H1 (cell line): ENCODE measurements at regions not wholly inside any gene's neighbourhood (a gene's known extent, or its start where the extent isn't known, plus 50 kb on each side); places are given as distances from the start of the nearest gene placed in this dataset.

Experiments used
- CTCF ChIA-PET: fragments of 300-600 bp; sonication (Branson Sonifier 250); formaldehyde crosslinking; loops from one replicate; lab custom pipeline; 2021; ENCODE audit not compliant: partially characterized antibody; lab: Charles Lee
- POLR2A ChIA-PET: fragments of 300-600 bp; sonication (Branson Sonifier 250); formaldehyde crosslinking; loops from one replicate; lab custom pipeline; 2021; ENCODE audit warnings: inconsistent platforms; ENCODE audit not compliant: partially characterized antibody; lab: Charles Lee
- DNase-seq, 2 experiments: peaks; one replicate each; pipeline versions ENCODE4 v3.0.0 to v3.0.0-alpha.2; 2010 to 2022; ENCODE audit warnings: low spot score in 2 of 2, low read depth in 1 of 2, mixed read lengths in 1 of 2
- FAIRE-seq: peaks from 2 replicates; lab custom pipeline; 2011; peaks lifted over from hg19 to GRCh38; lab: Jason Lieb, UNC
- H2AFZ ChIP-seq: 2 replicates; pipeline ENCODE4 v1.8.1; 2012; ENCODE audit warnings: low read length, inconsistent platforms
- H2AK5ac ChIP-seq: 2 replicates; pipeline ENCODE4 v1.6.1; 2013; ENCODE audit warnings: low read depth, low read length
- H2BK120ac ChIP-seq: replicated peaks from 2 replicates; pipeline ENCODE3; 2013; ENCODE audit warnings: low read depth, low read length, inconsistent platforms
- H2BK12ac ChIP-seq: 2 replicates; pipeline ENCODE4 v1.6.1; 2013; ENCODE audit warnings: low read depth, low read length
- H2BK15ac ChIP-seq: 2 replicates; pipeline ENCODE4 v1.6.1; 2013; ENCODE audit warnings: low read length
- H2BK20ac ChIP-seq: 2 replicates; pipeline ENCODE4 v1.6.1; 2013; ENCODE audit warnings: low read length
- H2BK5ac ChIP-seq: 2 replicates; pipeline ENCODE4 v1.6.1; 2013; ENCODE audit warnings: low read depth, low read length
- H3K14ac ChIP-seq: 2 replicates; pipeline ENCODE4 v1.6.1; 2013; ENCODE audit warnings: inconsistent platforms; ENCODE audit not compliant: insufficient read length
- H3K18ac ChIP-seq: 2 replicates; pipeline ENCODE4 v1.6.1; 2013; ENCODE audit warnings: low read length; ENCODE audit errors: extremely low read depth
- H3K23ac ChIP-seq: 2 replicates; pipeline ENCODE4 v1.6.1; 2013; ENCODE audit warnings: inconsistent platforms; ENCODE audit not compliant: insufficient read length
- H3K23me2 ChIP-seq: 2 replicates; pipeline ENCODE4 v1.6.1; 2013; ENCODE audit warnings: low read depth, low read length
- H3K27ac ChIP-seq: 2 replicates; pipeline ENCODE4 v1.6.1; 2011; ENCODE audit warnings: low read depth, low read length, inconsistent platforms
- H3K27me3 ChIP-seq, 4 experiments: replicated peaks in 1 of 4; 1 replicate in 1 of 4; 2 replicates in 3 of 4; pipeline versions ENCODE4 v1.6.1 to v1.8.1; 2011 to 2013; ENCODE audit warnings: low read length in 3 of 4, mild to moderate bottlenecking in 3 of 4, inconsistent platforms in 2 of 4, mixed read lengths in 2 of 4, moderate library complexity in 1 of 4; ENCODE audit not compliant: control insufficient read depth in 3 of 4, insufficient read depth in 3 of 4; ENCODE audit errors: extremely low read depth in 1 of 4
- H3K36me3 ChIP-seq, 4 experiments: 2 replicates each; pipeline versions ENCODE4 v1.6.1 to v1.8.1; 2011 to 2013; ENCODE audit warnings: mild to moderate bottlenecking in 4 of 4, low read length in 3 of 4, moderate library complexity in 2 of 4, control low read depth in 1 of 4, inconsistent platforms in 1 of 4; ENCODE audit not compliant: insufficient read depth in 4 of 4, control insufficient read depth in 2 of 4
- H3K4ac ChIP-seq: replicated peaks from 2 replicates; pipeline ENCODE3; 2013; ENCODE audit warnings: low read length, low read depth, mixed read lengths, inconsistent platforms; ENCODE audit not compliant: insufficient read length
- H3K4me1 ChIP-seq, 4 experiments: replicated peaks in 1 of 4; 1 replicate in 1 of 4; 2 replicates in 3 of 4; pipeline versions ENCODE4 v1.6.1 to v1.8.1; 2011 to 2013; ENCODE audit warnings: low read length in 3 of 4, inconsistent platforms in 2 of 4, mixed read lengths in 1 of 4; ENCODE audit not compliant: insufficient read depth in 4 of 4, control insufficient read depth in 3 of 4
- H3K4me2 ChIP-seq, 2 experiments: 2 replicates each; pipeline versions ENCODE4 v1.6.1 to v1.8.1; 2011 to 2013; ENCODE audit warnings: low read depth in 2 of 2, low read length in 2 of 2, control low read depth in 1 of 2, inconsistent platforms in 1 of 2, mild to moderate bottlenecking in 1 of 2; ENCODE audit not compliant: insufficient read depth in 1 of 2
- H3K4me3 ChIP-seq, 4 experiments: fragments of 200-600, 300-600 bp in 1 of 4; sonication (generic), shearing (Covaris generic), sonication (Bioruptor Twin) in 1 of 4; 2 replicates each; pipeline versions ENCODE4 v1.5.1 to v1.8.1; 2011 to 2016; ENCODE audit warnings: low read length in 4 of 4, low read depth in 3 of 4, control low read depth in 2 of 4, inconsistent platforms in 2 of 4, mild to moderate bottlenecking in 2 of 4, mixed read lengths in 1 of 4, moderate library complexity in 1 of 4; ENCODE audit not compliant: insufficient read depth in 2 of 4; ENCODE audit errors: extremely low read depth in 1 of 4
- H3K56ac ChIP-seq: replicated peaks from 2 replicates; pipeline ENCODE3; 2013; ENCODE audit warnings: low read depth, mild to moderate bottlenecking, mixed read lengths, low read length, inconsistent platforms; ENCODE audit not compliant: insufficient read length
- H3K79me1 ChIP-seq: 2 replicates; pipeline ENCODE4 v1.6.1; 2013; ENCODE audit warnings: low read depth, low read length, control low read depth
- H3K79me2 ChIP-seq, 2 experiments: 2 replicates each; pipeline versions ENCODE4 v1.6.1 to v1.8.1; 2012 to 2013; ENCODE audit warnings: low read length in 2 of 2, mild to moderate bottlenecking in 2 of 2, inconsistent platforms in 1 of 2; ENCODE audit not compliant: insufficient read depth in 2 of 2, control insufficient read depth in 1 of 2
- H3K9ac ChIP-seq, 4 experiments: replicated peaks in 1 of 4; 1 replicate in 1 of 4; 2 replicates in 3 of 4; pipeline versions ENCODE4 v1.6.1 to v1.8.1; 2011 to 2013; ENCODE audit warnings: low read depth in 3 of 4, low read length in 3 of 4, control low read depth in 2 of 4, mild to moderate bottlenecking in 2 of 4, moderate library complexity in 2 of 4, inconsistent platforms in 1 of 4; ENCODE audit errors: extremely low read depth in 1 of 4
- H3K9me3 ChIP-seq, 2 experiments: 2 replicates each; pipeline versions ENCODE4 v1.6.1 to v1.8.1; 2012 to 2013; ENCODE audit warnings: mild to moderate bottlenecking in 2 of 2, moderate library complexity in 2 of 2, control low read depth in 1 of 2, inconsistent platforms in 1 of 2, low read depth in 1 of 2, low read length in 1 of 2, mixed read lengths in 1 of 2; ENCODE audit not compliant: insufficient read depth in 2 of 2
- H4K20me1 ChIP-seq, 2 experiments: replicated peaks in 1 of 2; 2 replicates each; pipeline versions ENCODE3 to v1.8.1; 2011 to 2013; ENCODE audit warnings: inconsistent platforms in 2 of 2, low read length in 2 of 2, mild to moderate bottlenecking in 1 of 2; ENCODE audit not compliant: insufficient read depth in 2 of 2, control insufficient read depth in 1 of 2
- H4K5ac ChIP-seq: 2 replicates; pipeline ENCODE4 v1.6.1; 2013; ENCODE audit warnings: low read length, low read depth, mixed read lengths, inconsistent platforms; ENCODE audit not compliant: insufficient read length
- H4K8ac ChIP-seq: 2 replicates; pipeline ENCODE4 v1.8.0; 2013; ENCODE audit warnings: mild to moderate bottlenecking, moderate library complexity, low read length, inconsistent platforms; ENCODE audit not compliant: insufficient read depth; ENCODE audit errors: extremely low read depth
- H4K91ac ChIP-seq: replicated peaks from 2 replicates; pipeline ENCODE3; 2013; ENCODE audit warnings: low read length, mixed read lengths, inconsistent platforms; ENCODE audit not compliant: insufficient read length
- CBX5 ChIP-seq: fragments of 300-800, 300-1000 bp; sonication (generic); IDR thresholded peaks from 2 replicates; pipeline ENCODE4 v1.7.1; 2016; ENCODE audit warnings: antibody characterized with exemption, low read length, low read depth
- CREB1 ChIP-seq: IDR thresholded peaks from 2 replicates; pipeline ENCODE4 v1.6.1; 2012; ENCODE audit warnings: inconsistent platforms
- CTBP2 ChIP-seq: IDR thresholded peaks from 2 replicates; pipeline ENCODE4 v1.7.0; 2011; ENCODE audit warnings: borderline replicate concordance, mild to moderate bottlenecking, moderate library complexity, mixed read lengths, low read length; ENCODE audit not compliant: insufficient read depth, insufficient read length
- EZH2 ChIP-seq: fragments of 200-600 bp; sonication (generic); IDR thresholded peaks from 2 replicates; pipeline ENCODE4 v1.7.1; 2012; ENCODE audit warnings: low read depth, mild to moderate bottlenecking, moderate library complexity, low read length, inconsistent platforms; ENCODE audit not compliant: severe bottlenecking
- GTF2F1 ChIP-seq: IDR thresholded peaks from 2 replicates; pipeline ENCODE4 v1.6.1; 2012; ENCODE audit warnings: low read depth, low read length, improper control_type of control experiment, borderline replicate concordance
- KDM1A ChIP-seq: fragments of 200-600, 300-600 bp; sonication (generic); IDR thresholded peaks from 2 replicates; pipeline ENCODE4 v1.7.1; 2016; ENCODE audit warnings: mild to moderate bottlenecking, low read length, borderline replicate concordance
- RBBP5 ChIP-seq: IDR thresholded peaks from 2 replicates; pipeline ENCODE4 v1.7.1; 2012; ENCODE audit warnings: low read depth, mild to moderate bottlenecking, inconsistent platforms, low read length, moderate library complexity, borderline replicate concordance
- RXRA ChIP-seq: IDR thresholded peaks from 2 replicates; pipeline ENCODE4 v1.6.1; 2011; ENCODE audit warnings: low read depth, mild to moderate bottlenecking, low read length, moderate library complexity; ENCODE audit not compliant: insufficient read depth
- SIRT6 ChIP-seq: IDR thresholded peaks from one replicate; pipeline ENCODE4 v1.7.1; 2012; ENCODE audit warnings: low read length, inconsistent platforms
- SP1 ChIP-seq: IDR thresholded peaks from 2 replicates; pipeline ENCODE4 v1.6.1; 2011; ENCODE audit warnings: low read depth, low read length
- SP2 ChIP-seq: IDR thresholded peaks from 2 replicates; pipeline ENCODE4 v1.6.1; 2012; ENCODE audit warnings: mild to moderate bottlenecking, low read length, inconsistent platforms
- WGBS, 2 experiments: shearing (Covaris generic) in 1 of 2; methylation state at CpG; one replicate each; pipeline versions ENCODE4 v1.1.6 to v1.1.7; 2013 to 2015; ENCODE audit warnings: low lambda C conversion rate in 2 of 2, mixed read lengths in 2 of 2, inconsistent platforms in 1 of 2, low coverage in 1 of 2, missing lambda C conversion rate in 1 of 2; ENCODE audit not compliant: insufficient replicate concordance in 2 of 2, insufficient coverage in 1 of 2, insufficient read length in 1 of 2; ENCODE audit errors: extremely low coverage in 1 of 2, missing lambda C conversion rate in 1 of 2; 5-methylcytosine and 5-hydroxymethylcytosine counted together
- TF ChIP-seq, protein P1 (sequence below): IDR thresholded peaks from 2 replicates; pipeline ENCODE4 v1.6.1; 2012; ENCODE audit warnings: inconsistent platforms

DNA sequence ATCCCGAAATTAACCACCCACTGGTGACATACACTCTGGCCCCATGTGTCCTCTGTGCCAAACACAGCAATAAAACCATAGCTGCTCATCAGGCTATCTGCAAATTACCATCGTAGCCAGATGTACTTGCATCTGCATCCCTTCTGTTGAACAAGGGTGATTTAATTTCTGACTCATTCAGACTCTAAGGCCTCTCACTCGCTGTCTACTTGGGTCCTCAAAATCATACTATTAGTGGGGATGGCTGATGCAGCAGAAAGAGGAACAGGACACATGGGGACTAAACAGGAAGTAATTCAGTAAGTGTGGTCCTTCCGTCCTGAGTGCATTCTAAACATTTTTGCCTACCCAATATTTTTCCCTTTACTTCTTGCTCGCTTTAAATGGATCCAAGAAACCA, 2275.0 kb upstream of the PCDH20 start:
- Histone ChIP-seq H3K14ac (no peak overlapping the region), H3K79me2 (no peaks in the 10 kb centered on the region), H3K4me1 (no peaks in the 10 kb centered on the region), H2BK12ac (no peak overlapping the region), H3K18ac (no peak overlapping the region), H3K23me2 (no peaks in the 10 kb centered on the region), H3K27ac (no peak overlapping the region), H4K20me1 (no peaks in the 10 kb centered on the region), H2BK120ac (no peak overlapping the region), H4K91ac (no peak overlapping the region), H2BK5ac (no peak overlapping the region), H2AK5ac (no peak overlapping the region), H3K9me3 (peaks cover 5% of the 10 kb centered on the region in 2 experiments; a peak in 3 of 4 replicates), H4K8ac (no peak overlapping the region), H3K27me3 (no peaks in the 10 kb centered on the region), H3K56ac (no peak overlapping the region), H2BK15ac (no peak overlapping the region), H4K5ac (no peak overlapping the region), H3K36me3 (peaks cover 0 to 3% (median 0%) of the 10 kb centered on the region in 4 experiments; a peak in 1 of 8 replicates), H3K9ac (no peak overlapping the region; a peak in 1 of 7 replicates), H3K4me3 (no peak overlapping the region), H3K79me1 (no peaks in the 10 kb centered on the region), H3K23ac (no peak overlapping the region), H3K4me2 (no peak overlapping the region), H2AFZ (no peak overlapping the region), H3K4ac (no peak overlapping the region), H2BK20ac (no peak overlapping the region)
- no peak for TF ChIP-seq CREB1
- TF ChIP-seq RBBP5 = no peak
- TF ChIP-seq EZH2 = no peak
- TF ChIP-seq, protein P1, sequence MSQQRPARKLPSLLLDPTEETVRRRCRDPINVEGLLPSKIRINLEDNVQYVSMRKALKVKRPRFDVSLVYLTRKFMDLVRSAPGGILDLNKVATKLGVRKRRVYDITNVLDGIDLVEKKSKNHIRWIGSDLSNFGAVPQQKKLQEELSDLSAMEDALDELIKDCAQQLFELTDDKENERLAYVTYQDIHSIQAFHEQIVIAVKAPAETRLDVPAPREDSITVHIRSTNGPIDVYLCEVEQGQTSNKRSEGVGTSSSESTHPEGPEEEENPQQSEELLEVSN = no peak
- no peak for TF ChIP-seq SP2
- no peak for TF ChIP-seq KDM1A
- TF ChIP-seq RXRA = no peak
- no peak for TF ChIP-seq GTF2F1
- TF ChIP-seq CTBP2 = no peak
- TF ChIP-seq SIRT6 = no peak
- no peak for TF ChIP-seq CBX5
- TF ChIP-seq SP1 = no peak
- WGBS, 2 experiments = 92% methylated on average over 5 of the region's 5 CpGs; no CpG with 5 or more reads in 1 of the 2 experiments
- FAIRE-seq = no peak
- no peak for DNase-seq
- ChIA-PET POLR2A (no interaction called here), CTCF (no interaction called here)
